ENCODE measurements at regions not wholly inside any gene's neighbourhood (a gene's known extent, or its start where the extent isn't known, plus 50 kb on each side); places are given as distances from the start of the nearest gene placed in this dataset.

- no peaks in the 10 kb centered on the region for H3K9me3 Mint-ChIP-seq (ENCODE audit: unreplicated experiment)
- TF ChIP-seq, protein P1, sequence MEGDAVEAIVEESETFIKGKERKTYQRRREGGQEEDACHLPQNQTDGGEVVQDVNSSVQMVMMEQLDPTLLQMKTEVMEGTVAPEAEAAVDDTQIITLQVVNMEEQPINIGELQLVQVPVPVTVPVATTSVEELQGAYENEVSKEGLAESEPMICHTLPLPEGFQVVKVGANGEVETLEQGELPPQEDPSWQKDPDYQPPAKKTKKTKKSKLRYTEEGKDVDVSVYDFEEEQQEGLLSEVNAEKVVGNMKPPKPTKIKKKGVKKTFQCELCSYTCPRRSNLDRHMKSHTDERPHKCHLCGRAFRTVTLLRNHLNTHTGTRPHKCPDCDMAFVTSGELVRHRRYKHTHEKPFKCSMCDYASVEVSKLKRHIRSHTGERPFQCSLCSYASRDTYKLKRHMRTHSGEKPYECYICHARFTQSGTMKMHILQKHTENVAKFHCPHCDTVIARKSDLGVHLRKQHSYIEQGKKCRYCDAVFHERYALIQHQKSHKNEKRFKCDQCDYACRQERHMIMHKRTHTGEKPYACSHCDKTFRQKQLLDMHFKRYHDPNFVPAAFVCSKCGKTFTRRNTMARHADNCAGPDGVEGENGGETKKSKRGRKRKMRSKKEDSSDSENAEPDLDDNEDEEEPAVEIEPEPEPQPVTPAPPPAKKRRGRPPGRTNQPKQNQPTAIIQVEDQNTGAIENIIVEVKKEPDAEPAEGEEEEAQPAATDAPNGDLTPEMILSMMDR (IDR thresholded peaks at IDR 0.05; ENCODE audit: insufficient read depth, low read depth, low read length), result no peak
- TF ChIP-seq EZH2 (IDR thresholded peaks at IDR 0.05; ENCODE audit: insufficient read depth, low read length), result no peak
Measured at GRCh38 chr20:6468423-6469116, 298.9 kb upstream of the BMP2 start.

DNA sequence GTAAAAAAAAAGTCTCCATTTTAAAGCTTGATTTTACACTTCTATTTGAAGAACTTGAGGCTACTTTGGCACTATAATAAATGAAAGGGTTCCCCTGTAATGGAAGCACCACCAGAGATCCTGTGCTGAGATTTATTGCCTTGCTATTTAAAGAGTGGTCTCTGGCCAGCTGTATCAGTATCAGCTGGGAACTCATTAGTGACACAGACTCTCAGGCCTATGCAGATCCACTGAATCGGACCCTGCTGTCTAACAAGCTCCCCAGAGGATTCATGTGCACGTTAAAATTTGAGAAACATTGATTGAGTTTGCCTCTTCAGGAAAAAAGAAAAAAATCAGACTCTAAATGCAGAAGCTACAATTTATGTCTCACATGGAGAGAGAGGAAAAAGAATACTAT, 299.9 kb upstream of the BMP2 start:
- no peaks in the 10 kb centered on the region for H3K27me3 ChIP-seq (ENCODE audit: insufficient read depth, low read length)
- no peaks in the 10 kb centered on the region for H3K4me1 ChIP-seq (ENCODE audit: insufficient read depth, low read length)
- H4K20me1 ChIP-seq (ENCODE audit: insufficient read depth, low read length), result no peaks in the 10 kb centered on the region
- H3K9me3 ChIP-seq (ENCODE audit: insufficient read depth, low read depth, low read length), result no peaks in the 10 kb centered on the region
- no peak for TF ChIP-seq EZH2 (IDR thresholded peaks at IDR 0.05; ENCODE audit: insufficient read depth, low read length)
- TF ChIP-seq, protein P1 (IDR thresholded peaks at IDR 0.05; ENCODE audit: insufficient read depth, low read depth, low read length), result no peak
- no peak overlapping the region for H3K27ac Mint-ChIP-seq (ENCODE audit: unreplicated experiment)
- FAIRE-seq (no peak), DNase-seq (ENCODE audit: low read depth) (no peak)
- peaks cover 2% of the 10 kb centered on the region for H3K27me3 Mint-ChIP-seq (ENCODE audit: low read depth, unreplicated experiment)
- no peak overlapping the region for H3K9ac ChIP-seq (ENCODE audit: low read length)
- no peaks in the 10 kb centered on the region for H3K79me2 ChIP-seq (ENCODE audit: insufficient read depth, low read length)
- H3K36me3 ChIP-seq (ENCODE audit: insufficient read depth, low read length), result no peaks in the 10 kb centered on the region
- H3K4me3 ChIP-seq (ENCODE audit: insufficient read depth, low read depth, low read length), result no peak overlapping the region
- H3K4me2 ChIP-seq (ENCODE audit: low read length), result no peak overlapping the region
- no peak overlapping the region for H3K4me3 Mint-ChIP-seq (ENCODE audit: unreplicated experiment)
- H3K36me3 Mint-ChIP-seq (ENCODE audit: low read depth, unreplicated experiment), result no peaks in the 10 kb centered on the region
- H3K27ac ChIP-seq (ENCODE audit: low read depth, low read length), result no peak overlapping the region
- H3K4me1 Mint-ChIP-seq (ENCODE audit: low read depth, unreplicated experiment), result no peaks in the 10 kb centered on the region
- no peaks in the 10 kb centered on the region for H3K9me3 Mint-ChIP-seq (ENCODE audit: unreplicated experiment)
- no peak overlapping the region for H2AFZ ChIP-seq (ENCODE audit: low read depth, low read length)

More at GRCh38 chr20:6468423-6469116, 298.9 kb upstream of the BMP2 start:
- no peaks in the 10 kb centered on the region for H3K36me3 Mint-ChIP-seq (ENCODE audit: low read depth, unreplicated experiment)
- Histone ChIP-seq H3K27ac (ENCODE audit: low read depth, low read length) (no peak overlapping the region), H3K4me1 (ENCODE audit: insufficient read depth, low read length) (no peaks in the 10 kb centered on the region), H3K4me3 (ENCODE audit: insufficient read depth, low read depth, low read length) (no peak overlapping the region), H3K4me2 (ENCODE audit: low read length) (no peak overlapping the region), H3K27me3 (ENCODE audit: insufficient read depth, low read length) (no peaks in the 10 kb centered on the region), H3K9ac (ENCODE audit: low read length) (no peak overlapping the region), H3K36me3 (ENCODE audit: insufficient read depth, low read length) (no peaks in the 10 kb centered on the region), H3K9me3 (ENCODE audit: insufficient read depth, low read depth, low read length) (no peaks in the 10 kb centered on the region), H4K20me1 (ENCODE audit: insufficient read depth, low read length) (no peaks in the 10 kb centered on the region), H3K79me2 (ENCODE audit: insufficient read depth, low read length) (no peaks in the 10 kb centered on the region), H2AFZ (ENCODE audit: low read depth, low read length) (no peak overlapping the region)
- DNase-seq (ENCODE audit: low read depth), result no peak
- H3K27me3 Mint-ChIP-seq (ENCODE audit: low read depth, unreplicated experiment), result peaks cover 2% of the 10 kb centered on the region
- no peak overlapping the region for H3K4me3 Mint-ChIP-seq (ENCODE audit: unreplicated experiment)
- no peak for FAIRE-seq
- H3K27ac Mint-ChIP-seq (ENCODE audit: unreplicated experiment), result no peak overlapping the region
- no peaks in the 10 kb centered on the region for H3K4me1 Mint-ChIP-seq (ENCODE audit: low read depth, unreplicated experiment)

DNA sequence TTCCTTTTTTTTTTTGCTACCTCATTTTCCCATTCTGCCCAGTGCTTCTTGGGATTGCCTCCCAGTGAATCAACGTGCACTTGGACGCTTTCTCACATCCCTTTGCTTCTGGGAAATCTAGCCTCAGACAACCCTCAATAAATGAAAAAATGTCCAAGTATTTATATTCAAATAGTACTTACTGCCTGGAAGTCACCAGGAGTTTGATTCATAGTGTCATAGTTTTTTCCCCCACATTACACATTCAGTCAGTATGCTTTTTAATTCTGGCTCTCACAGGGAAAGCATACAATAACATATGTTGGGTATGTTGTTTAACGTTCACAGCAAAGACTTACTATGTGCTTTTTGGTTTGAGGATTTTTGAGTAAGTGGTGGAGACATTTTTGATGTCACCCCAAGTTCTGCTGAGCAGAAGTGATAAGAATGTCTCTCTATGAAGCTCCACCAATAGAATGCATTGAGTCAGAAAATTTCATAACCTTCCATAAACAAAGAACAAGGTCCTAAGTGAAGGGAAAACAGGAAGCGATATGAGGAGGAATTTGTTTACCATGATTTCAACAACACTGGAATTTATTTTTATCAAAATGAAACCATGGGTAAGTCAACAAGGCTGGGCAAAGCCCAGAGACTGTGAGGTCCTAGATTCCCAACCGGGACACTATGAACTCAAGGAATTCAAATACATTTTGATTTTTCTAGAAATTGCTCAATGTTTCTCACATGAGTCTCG, 301.2 kb upstream of the BMP2 start:
- Histone ChIP-seq H3K4me3 (ENCODE audit: insufficient read depth, low read depth, low read length) (no peak overlapping the region), H3K27me3 (ENCODE audit: insufficient read depth, low read length) (no peaks in the 10 kb centered on the region), H3K4me2 (ENCODE audit: low read length) (no peak overlapping the region), H2AFZ (ENCODE audit: low read depth, low read length) (no peak overlapping the region), H3K79me2 (ENCODE audit: insufficient read depth, low read length) (no peaks in the 10 kb centered on the region), H4K20me1 (ENCODE audit: insufficient read depth, low read length) (no peaks in the 10 kb centered on the region), H3K9ac (ENCODE audit: low read length) (no peak overlapping the region), H3K4me1 (ENCODE audit: insufficient read depth, low read length) (no peaks in the 10 kb centered on the region), H3K27ac (ENCODE audit: low read depth, low read length) (no peak overlapping the region), H3K9me3 (ENCODE audit: insufficient read depth, low read depth, low read length) (no peaks in the 10 kb centered on the region), H3K36me3 (ENCODE audit: insufficient read depth, low read length) (no peaks in the 10 kb centered on the region)
- no peaks in the 10 kb centered on the region for H3K4me1 Mint-ChIP-seq (ENCODE audit: low read depth, unreplicated experiment)
- peaks cover 2% of the 10 kb centered on the region for H3K27me3 Mint-ChIP-seq (ENCODE audit: low read depth, unreplicated experiment)
- FAIRE-seq (no peak), DNase-seq (ENCODE audit: low read depth) (peak; percentile 30)
- no peaks in the 10 kb centered on the region for H3K9me3 Mint-ChIP-seq (ENCODE audit: unreplicated experiment)
- H3K4me3 Mint-ChIP-seq (ENCODE audit: unreplicated experiment), result no peak overlapping the region
- no peak for TF ChIP-seq EZH2 (IDR thresholded peaks at IDR 0.05; ENCODE audit: insufficient read depth, low read length)
- TF ChIP-seq, protein P1 (IDR thresholded peaks at IDR 0.05; ENCODE audit: insufficient read depth, low read depth, low read length), result no peak
- no peak overlapping the region for H3K27ac Mint-ChIP-seq (ENCODE audit: unreplicated experiment)
- H3K36me3 Mint-ChIP-seq (ENCODE audit: low read depth, unreplicated experiment), result no peaks in the 10 kb centered on the region

All from astrocyte (in vitro differentiated cells and primary cell).